Esophagus muscularis mucosa (tissue), 4 donors: ENCODE measurements at regions not wholly inside any gene's neighbourhood (a gene's known extent, or its start where the extent isn't known, plus 50 kb on each side); places are given as distances from the start of the nearest gene placed in this dataset.

ENCODE experiments used
- DNase-seq: peaks from one replicate; pipeline ENCODE4 v3.0.0-alpha.2; 2017; ENCODE audit errors: extremely low spot score
- H3K27ac ChIP-seq, 4 donors: fragments of 200-600 bp; sonication (generic); replicated peaks in 1 of 4; 1 replicate in 3 of 4; 2 replicates in 1 of 4; pipeline ENCODE4 v1.5.1; 2016 to 2019; ENCODE audit warnings: mild to moderate bottlenecking in 1 of 4
- H3K27me3 ChIP-seq, 4 donors: fragments of 200-600 bp; sonication (generic); one replicate each; pipeline versions ENCODE4 v1.5.1 to v1.6.0; 2016 to 2019
- H3K36me3 ChIP-seq, 4 donors: fragments of 200-600 bp; sonication (generic); one replicate each; pipeline ENCODE4 v1.5.1; 2016 to 2019
- H3K4me1 ChIP-seq, 4 donors: fragments of 200-600 bp; sonication (generic); one replicate each; pipeline ENCODE4 v1.5.1; 2016 to 2019
- H3K4me3 ChIP-seq, 4 donors: fragments of 200-600 bp; sonication (generic); 1 replicate in 2 of 4; 2 replicates in 2 of 4; pipeline ENCODE4 v1.5.1; 2016 to 2019; ENCODE audit warnings: mild to moderate bottlenecking in 4 of 4, moderate library complexity in 1 of 4
- H3K9me3 ChIP-seq, 4 donors: fragments of 200-600 bp; sonication (generic); 1 replicate in 3 of 4; 2 replicates in 1 of 4; pipeline ENCODE4 v1.5.1; 2016 to 2019
- CTCF ChIP-seq, 3 experiments: fragments of 200-600 bp in 2 of 3; fragments of 450-650 bp in 1 of 3; sonication (generic) in 2 of 3; IDR thresholded peaks; one replicate each; pipeline ENCODE4 v1.5.1; 2017 to 2019; ENCODE audit warnings: antibody characterized with exemption in 3 of 3, mild to moderate bottlenecking in 2 of 3, moderate library complexity in 1 of 3
- EP300 ChIP-seq: sonication (generic); formaldehyde crosslinking; IDR thresholded peaks from one replicate; pipeline ENCODE4 v1.6.1; 2017; ENCODE audit warnings: antibody characterized with exemption
- POLR2A ChIP-seq: fragments of 450-650 bp; IDR thresholded peaks from one replicate; pipeline ENCODE4 v1.6.1; 2017; ENCODE audit warnings: antibody characterized with exemption, moderate library complexity, mild to moderate bottlenecking, low read depth
- POLR2AphosphoS5 ChIP-seq, 2 donors: sonication (generic); formaldehyde crosslinking; IDR thresholded peaks; one replicate each; pipeline ENCODE4 v1.6.1; 2017; ENCODE audit warnings: antibody characterized with exemption in 2 of 2
- WGBS: methylation state at CpG from one replicate; pipeline ENCODE4 v1.1.5; 2018; 5-methylcytosine and 5-hydroxymethylcytosine counted together
- intact Hi-C: fragments of 100-400 bp; cut with DNase I; formaldehyde crosslinking; loops from one replicate; pipeline ENCODE4 v1.15.1; 2023

DNA sequence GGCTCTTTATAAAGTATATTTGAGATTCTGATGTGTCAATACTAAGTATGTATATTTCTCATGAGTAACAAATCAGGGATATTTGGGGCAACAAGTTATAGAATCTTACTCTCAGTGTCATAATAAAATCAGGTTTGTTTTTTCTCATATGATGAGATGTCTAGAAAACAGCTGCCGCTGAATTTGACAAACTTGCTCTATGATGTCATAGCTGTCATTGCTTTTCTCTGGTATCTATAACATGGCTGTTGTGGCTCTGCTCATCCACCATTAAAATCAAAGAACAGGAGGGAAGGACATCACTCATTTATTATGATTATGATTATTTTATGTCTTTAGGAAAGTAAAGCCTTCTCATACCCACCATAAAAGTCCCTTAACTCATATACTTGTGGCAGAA, 417.2 kb upstream of the LRRTM4 start:
- no peak overlapping the region for H3K27ac ChIP-seq
- intact Hi-C loops, result no loop called here

GRCh38 chr2:77939801-77940200, 417.6 kb upstream of the LRRTM4 start:
- no peaks in the 10 kb centered on the region for H3K36me3 ChIP-seq
- H3K4me3 ChIP-seq, result no peak overlapping the region
- DNase-seq, result no peak
- no peak overlapping the region for H3K27ac ChIP-seq
- no peaks in the 10 kb centered on the region for H3K27me3 ChIP-seq
- intact Hi-C loops, result no loop called here
- no peaks in the 10 kb centered on the region for H3K9me3 ChIP-seq
- H3K4me1 ChIP-seq, result no peaks in the 10 kb centered on the region
- TF ChIP-seq POLR2AphosphoS5 (IDR thresholded peaks at IDR 0.05), result no peak
- TF ChIP-seq EP300, result no peak

More for the DNA sequence above, 417.2 kb upstream of the LRRTM4 start:
- Histone ChIP-seq H3K4me1 (no peaks in the 10 kb centered on the region), H3K27me3 (no peaks in the 10 kb centered on the region), H3K4me3 (no peak overlapping the region), H3K36me3 (no peaks in the 10 kb centered on the region), H3K9me3 (no peaks in the 10 kb centered on the region)
- no peak for DNase-seq
- TF ChIP-seq POLR2AphosphoS5 (IDR thresholded peaks at IDR 0.05) (no peak), CTCF (IDR thresholded peaks at IDR 0.05) (no peak), POLR2A (no peak), EP300 (no peak)
- 82% methylated on average over 1 of the region's 1 CpG for WGBS

GRCh38 chr2:77954931-77955330, 432.8 kb upstream of the LRRTM4 start:
- intact Hi-C loops, result no loop called here
- no peak overlapping the region for H3K27ac ChIP-seq
- no peak for TF ChIP-seq EP300
- TF ChIP-seq POLR2AphosphoS5 (IDR thresholded peaks at IDR 0.05), result no peak
- TF ChIP-seq CTCF (IDR thresholded peaks at IDR 0.05), result no peak
- TF ChIP-seq POLR2A, result no peak
- no peaks in the 10 kb centered on the region for H3K9me3 ChIP-seq
- no peak for DNase-seq
- no peaks in the 10 kb centered on the region for H3K36me3 ChIP-seq
- 94% methylated on average over 18 of the region's 18 CpGs for WGBS
- H3K27me3 ChIP-seq, result no peaks in the 10 kb centered on the region
- H3K4me3 ChIP-seq, result no peak overlapping the region
- no peaks in the 10 kb centered on the region for H3K4me1 ChIP-seq

DNA sequence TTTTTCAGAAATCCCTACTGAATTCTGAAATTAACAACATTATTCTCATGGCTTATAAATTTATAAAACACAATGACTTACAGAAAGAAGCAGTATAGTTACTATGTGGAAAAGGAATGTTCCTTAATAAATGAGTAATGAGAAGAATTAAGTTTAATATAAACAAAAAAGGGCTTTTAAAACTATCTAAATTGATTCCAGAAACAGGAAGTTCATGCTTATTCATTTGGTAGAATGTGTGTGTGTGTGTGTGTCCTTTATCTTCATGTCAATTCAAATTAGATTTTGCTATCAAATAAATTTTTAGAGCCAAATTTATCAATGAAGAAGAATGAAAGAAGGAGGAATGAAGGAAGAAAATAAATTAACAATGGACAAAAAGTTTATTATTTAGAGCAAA, 440.8 kb upstream of the LRRTM4 start:
- H3K27me3 ChIP-seq, result no peaks in the 10 kb centered on the region
- no peak overlapping the region for H3K4me3 ChIP-seq
- DNase-seq, result no peak
- H3K36me3 ChIP-seq, result no peaks in the 10 kb centered on the region
- no peaks in the 10 kb centered on the region for H3K9me3 ChIP-seq
- TF ChIP-seq POLR2A (no peak), EP300 (no peak), CTCF (IDR thresholded peaks at IDR 0.05) (no peak), POLR2AphosphoS5 (IDR thresholded peaks at IDR 0.05) (no peak)
- intact Hi-C loops, result no loop called here
- H3K4me1 ChIP-seq, result no peaks in the 10 kb centered on the region
- H3K27ac ChIP-seq, result no peak overlapping the region

DNA sequence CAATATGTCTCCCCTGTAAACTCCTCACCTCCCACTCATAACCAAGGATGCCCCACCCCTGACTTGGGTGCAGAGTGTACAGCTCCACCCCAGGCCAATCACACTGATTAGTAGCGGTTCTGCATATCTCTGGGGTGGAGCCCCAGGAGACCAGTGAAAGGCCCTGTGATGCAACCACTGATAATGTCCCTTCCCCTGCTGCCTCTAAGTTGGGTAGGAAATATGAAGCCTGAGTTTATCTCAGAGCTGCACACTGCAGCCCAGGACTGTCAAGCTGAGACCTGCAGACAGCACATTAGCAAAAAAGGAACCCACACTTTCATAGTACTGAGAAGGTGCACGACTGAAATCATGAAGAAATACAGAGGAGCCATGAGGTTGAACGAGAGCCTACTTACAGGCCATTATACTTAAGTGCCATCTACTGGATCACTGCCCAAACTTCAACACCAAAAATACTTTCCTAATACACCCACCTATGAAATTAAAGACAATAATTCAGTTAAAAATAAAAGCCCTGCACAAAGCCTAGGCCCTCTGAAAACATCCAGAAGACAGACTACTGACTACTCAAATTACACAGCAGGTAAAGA, 455.4 kb upstream of the LRRTM4 start:
- no peak for DNase-seq
- Histone ChIP-seq H3K27me3 (no peaks in the 10 kb centered on the region), H3K36me3 (no peaks in the 10 kb centered on the region), H3K9me3 (peaks cover 0 to 7% (median 0%) of the 10 kb centered on the region in 4 donors), H3K4me3 (no peak overlapping the region), H3K4me1 (no peaks in the 10 kb centered on the region), H3K27ac (no peak overlapping the region)
- 58% methylated on average over 3 of the region's 3 CpGs for WGBS
- intact Hi-C loops, result no loop called here
- TF ChIP-seq EP300 (no peak), POLR2A (no peak), CTCF (IDR thresholded peaks at IDR 0.05) (no peak), POLR2AphosphoS5 (IDR thresholded peaks at IDR 0.05) (no peak)
